Fibroblast of mammary gland (primary cell): ENCODE measurements at regions not wholly inside any gene's neighbourhood (a gene's known extent, or its start where the extent isn't known, plus 50 kb on each side); places are given as distances from the start of the nearest gene placed in this dataset.
"Not testable (repeated sequence)": the region's sequence is repeated elsewhere in the genome, so short reads cannot be mapped to it uniquely, and the experiment has no call there.

ENCODE experiments used
- DNase-seq: peaks from one replicate; pipeline ENCODE4 v3.0.0-alpha.2; 2010; ENCODE audit warnings: low read depth
- H3K4me3 ChIP-seq: 2 replicates; pipeline ENCODE4 v1.5.1; 2011; ENCODE audit warnings: low read depth, mild to moderate bottlenecking, low read length, moderate library complexity; ENCODE audit not compliant: control insufficient read depth
- CTCF ChIP-seq: conservative IDR thresholded peaks from 2 replicates; pipeline ENCODE4 v1.5.1; 2011; ENCODE audit warnings: low read depth, low read length, inconsistent platforms; ENCODE audit not compliant: control insufficient read depth, insufficient read depth

GRCh38 chr6:82442061-82442719, 78.6 kb downstream of the TPBG start:
- no peak overlapping the region for H3K4me3 ChIP-seq
- DNase-seq, result no peak
- TF ChIP-seq CTCF, result no peak

GRCh38 chr6:82458147-82458546, 94.5 kb downstream of the TPBG start:
- no peak for TF ChIP-seq CTCF
- DNase-seq, result peak; percentile 5
- no peak overlapping the region for H3K4me3 ChIP-seq

GRCh38 chr6:82458705-82459104, 95.1 kb downstream of the TPBG start:
- no peak for TF ChIP-seq CTCF
- H3K4me3 ChIP-seq, result no peak overlapping the region
- no peak for DNase-seq

- no peak for DNase-seq
- no peak for TF ChIP-seq CTCF
Observed at GRCh38 chr6:82461536-82461935, 97.9 kb downstream of the TPBG start.

GRCh38 chr6:82467338-82467737, 103.7 kb downstream of the TPBG start:
- H3K4me3 ChIP-seq, result no peak overlapping the region
- DNase-seq, result peak; percentile 6
- TF ChIP-seq CTCF, result no peak

More at GRCh38 chr6:82461536-82461935, 97.9 kb downstream of the TPBG start:
- no peak overlapping the region for H3K4me3 ChIP-seq

GRCh38 chr6:82470123-82470522, 106.5 kb downstream of the TPBG start:
- DNase-seq, H3K4me3 ChIP-seq: not testable (repeated sequence)

GRCh38 chr6:82475106-82475505, 111.5 kb downstream of the TPBG start:
- not testable (repeated sequence) for DNase-seq, H3K4me3 ChIP-seq

GRCh38 chr6:82484001-82484400, 120.4 kb downstream of the TPBG start:
- H3K4me3 ChIP-seq, result no peak overlapping the region
- TF ChIP-seq CTCF, result no peak
- DNase-seq, result no peak
